ENCODE measurements at regions not wholly inside any gene's neighbourhood (a gene's known extent, or its start where the extent isn't known, plus 50 kb on each side); places are given as distances from the start of the nearest gene placed in this dataset.
A peak's percentile ranks its signal among the peaks of the same experiment; 100 is the strongest.

DNA sequence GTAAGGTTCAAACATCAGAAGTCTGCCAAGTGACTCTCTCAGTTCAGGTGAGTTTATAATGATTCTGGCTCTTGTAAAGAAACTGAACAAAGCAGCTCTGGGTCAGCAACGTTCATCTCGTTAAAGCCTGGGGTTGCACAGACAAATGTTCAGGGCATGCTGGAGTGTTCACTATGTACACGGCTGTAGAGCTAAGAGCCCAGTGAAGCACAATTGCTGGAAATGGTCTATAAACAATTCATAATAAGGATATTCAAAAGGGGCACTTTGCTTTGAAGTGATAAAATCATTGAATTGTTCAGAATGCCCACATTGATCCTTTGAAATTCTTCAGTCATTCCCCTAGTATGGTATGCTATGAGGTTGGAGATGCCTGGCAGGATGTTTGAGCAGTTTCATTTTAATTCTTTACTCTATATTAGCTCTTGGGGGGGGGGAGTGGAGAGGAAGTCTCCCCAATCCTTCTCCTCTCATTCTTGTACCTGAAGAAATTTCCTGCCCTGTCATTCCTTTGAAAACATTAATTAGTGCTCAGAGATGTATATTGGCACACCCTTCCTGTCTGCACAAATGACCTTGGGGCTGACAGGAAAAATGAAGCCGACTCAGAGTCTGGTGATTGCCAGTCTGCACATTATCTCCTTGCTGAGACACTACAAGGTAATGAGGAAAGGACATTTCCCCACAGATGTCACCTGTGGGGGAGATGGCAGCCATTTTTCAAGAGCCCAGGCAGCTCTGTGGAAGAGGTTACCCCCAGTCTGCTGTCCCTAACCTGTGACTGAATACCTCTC lies 145.5 kb downstream of the DLEU7 start:
- H3K27me3 ChIP-seq = no peaks in the 10 kb centered on the region
- no peak for ATAC-seq
- FAIRE-seq = no peak
- no peaks in the 10 kb centered on the region for H3K36me3 ChIP-seq
- 35 to 38% methylated on average over 4 of the region's 4 CpGs for WGBS, 2 donors
- H3K27ac ChIP-seq = no peak overlapping the region
- no peak overlapping the region for H3K4me3 ChIP-seq
- no peaks in the 10 kb centered on the region for H3K9me3 ChIP-seq
- DNase-seq = no peak
- TF ChIP-seq, protein P1, sequence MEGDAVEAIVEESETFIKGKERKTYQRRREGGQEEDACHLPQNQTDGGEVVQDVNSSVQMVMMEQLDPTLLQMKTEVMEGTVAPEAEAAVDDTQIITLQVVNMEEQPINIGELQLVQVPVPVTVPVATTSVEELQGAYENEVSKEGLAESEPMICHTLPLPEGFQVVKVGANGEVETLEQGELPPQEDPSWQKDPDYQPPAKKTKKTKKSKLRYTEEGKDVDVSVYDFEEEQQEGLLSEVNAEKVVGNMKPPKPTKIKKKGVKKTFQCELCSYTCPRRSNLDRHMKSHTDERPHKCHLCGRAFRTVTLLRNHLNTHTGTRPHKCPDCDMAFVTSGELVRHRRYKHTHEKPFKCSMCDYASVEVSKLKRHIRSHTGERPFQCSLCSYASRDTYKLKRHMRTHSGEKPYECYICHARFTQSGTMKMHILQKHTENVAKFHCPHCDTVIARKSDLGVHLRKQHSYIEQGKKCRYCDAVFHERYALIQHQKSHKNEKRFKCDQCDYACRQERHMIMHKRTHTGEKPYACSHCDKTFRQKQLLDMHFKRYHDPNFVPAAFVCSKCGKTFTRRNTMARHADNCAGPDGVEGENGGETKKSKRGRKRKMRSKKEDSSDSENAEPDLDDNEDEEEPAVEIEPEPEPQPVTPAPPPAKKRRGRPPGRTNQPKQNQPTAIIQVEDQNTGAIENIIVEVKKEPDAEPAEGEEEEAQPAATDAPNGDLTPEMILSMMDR (IDR thresholded peaks at IDR 0.05) = no peak
- no peaks in the 10 kb centered on the region for H3K4me1 ChIP-seq
- intact Hi-C loops (cut with DNase I) = no loop called here

DNA sequence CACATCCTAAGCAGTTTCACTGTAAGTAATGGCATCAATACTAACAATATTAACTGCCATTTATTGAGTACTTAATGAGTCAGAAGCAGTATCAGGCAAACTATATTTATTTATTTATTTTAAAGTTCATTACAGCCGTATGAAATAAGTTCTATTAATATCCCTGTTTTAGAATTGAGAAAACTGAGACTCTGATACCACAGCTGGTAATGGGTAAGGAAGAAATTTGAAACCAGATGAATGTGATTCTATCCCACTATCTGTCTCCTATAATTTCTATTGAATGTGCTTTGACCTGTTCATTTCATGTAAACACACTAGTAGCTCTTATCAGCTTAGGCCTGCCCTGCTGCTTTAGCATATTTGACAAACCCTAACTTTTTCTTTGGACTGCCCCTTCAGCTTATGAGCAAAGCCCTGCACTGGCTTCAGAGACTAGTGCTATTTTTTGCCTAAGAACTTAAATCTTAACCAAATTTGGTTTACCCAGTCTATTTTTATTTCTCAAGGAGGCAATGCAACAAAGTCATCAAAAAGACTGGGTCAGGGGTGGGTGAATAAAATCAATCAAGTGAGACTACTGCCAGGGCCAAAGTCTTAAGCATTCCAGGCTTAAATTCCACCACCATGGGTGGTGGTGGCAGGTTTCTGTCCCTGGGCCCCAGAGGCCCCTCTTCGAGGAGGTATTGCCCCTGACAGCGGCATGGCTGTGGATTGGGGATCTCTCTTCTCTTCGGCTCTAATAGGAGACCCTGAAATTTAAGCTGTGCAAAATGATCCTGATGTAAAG lies 143.4 kb downstream of the DLEU7 start:
- FAIRE-seq (no peak), DNase-seq (no peak), ATAC-seq (peak in 3 of 4 donors; percentile 16 to 50 (median 48))
- TF ChIP-seq, protein P1 (IDR thresholded peaks at IDR 0.05) = no peak
- H3K9me3 ChIP-seq = no peaks in the 10 kb centered on the region
- H3K36me3 ChIP-seq = no peaks in the 10 kb centered on the region
- H3K4me1 ChIP-seq = no peaks in the 10 kb centered on the region
- intact Hi-C loops (cut with DNase I) = no loop called here
- H3K4me3 ChIP-seq = no peak overlapping the region
- 66 to 75% methylated on average over 4 of the region's 4 CpGs for WGBS, 2 donors
- no peak overlapping the region for H3K27ac ChIP-seq
- no peaks in the 10 kb centered on the region for H3K27me3 ChIP-seq

DNA sequence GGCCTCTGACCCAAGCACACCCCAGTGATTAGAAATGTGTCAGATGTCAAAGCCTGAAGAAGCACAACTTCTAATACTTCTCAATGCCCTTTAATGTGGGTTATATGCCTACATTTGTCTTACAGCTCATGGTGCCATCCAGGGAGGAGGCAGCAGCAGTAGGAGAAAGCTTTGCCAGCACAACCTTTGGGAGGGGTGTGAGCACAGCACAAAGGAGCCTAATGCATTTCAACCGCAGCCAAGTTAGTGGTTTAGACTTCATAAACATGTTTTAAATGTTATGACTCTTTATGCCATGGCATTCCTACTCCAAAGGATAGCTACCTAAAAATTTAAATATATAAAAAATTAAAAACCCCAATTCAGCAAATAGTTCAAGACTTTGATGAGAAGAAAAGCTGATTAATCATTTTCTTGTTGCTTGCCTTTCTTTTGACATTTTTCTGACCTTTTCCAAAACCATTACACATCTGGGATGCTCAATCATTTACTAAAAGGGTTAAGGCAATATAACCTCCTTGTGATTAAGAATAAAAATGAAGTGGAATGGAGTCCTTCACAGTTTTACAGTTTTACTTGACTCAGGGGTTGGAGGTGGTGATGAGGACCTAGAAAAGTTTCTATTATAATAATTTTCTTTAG lies 142.7 kb downstream of the DLEU7 start:
- no peak for FAIRE-seq
- no peak overlapping the region for H3K27ac ChIP-seq
- TF ChIP-seq, protein P1 (IDR thresholded peaks at IDR 0.05) = no peak

DNA sequence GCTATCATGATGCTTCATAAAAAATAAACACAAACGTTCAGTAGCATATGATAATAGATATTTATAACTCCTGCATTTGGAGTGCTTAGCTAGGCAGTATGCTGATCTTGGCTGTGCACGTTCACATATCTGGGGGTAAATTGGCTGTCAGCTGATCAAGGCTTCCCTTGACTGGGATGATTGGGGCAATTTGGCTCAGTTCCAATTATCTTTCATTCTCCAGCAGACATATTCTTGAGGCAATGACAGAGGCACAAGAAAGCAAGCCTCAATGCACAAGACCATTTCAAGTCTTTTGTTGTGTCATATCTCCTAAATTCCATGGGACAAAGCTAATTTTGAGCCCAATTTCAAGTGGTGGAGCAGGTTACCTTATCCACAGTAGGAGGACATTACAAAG lies 142.0 kb downstream of the DLEU7 start:
- H3K36me3 ChIP-seq = no peaks in the 10 kb centered on the region
- no peak overlapping the region for H3K27ac ChIP-seq
- FAIRE-seq = no peak
- WGBS, 2 donors = 36 to 47% methylated on average over 2 of the region's 2 CpGs
- TF ChIP-seq, protein P1 (IDR thresholded peaks at IDR 0.05) = no peak
- H3K4me3 ChIP-seq = no peak overlapping the region
- H3K4me1 ChIP-seq = no peaks in the 10 kb centered on the region
- no peaks in the 10 kb centered on the region for H3K9me3 ChIP-seq
- ATAC-seq = no peak
- DNase-seq = no peak
- intact Hi-C loops (cut with DNase I) = no loop called here
- H3K27me3 ChIP-seq = no peaks in the 10 kb centered on the region

More for the DNA sequence above, 142.7 kb downstream of the DLEU7 start:
- no peak for DNase-seq
- ATAC-seq = no peak
- H3K27me3 ChIP-seq = no peaks in the 10 kb centered on the region
- WGBS, 2 donors = 92 to 95% methylated on average over 1 of the region's 1 CpG
- no peaks in the 10 kb centered on the region for H3K36me3 ChIP-seq
- H3K4me1 ChIP-seq = no peaks in the 10 kb centered on the region
- no peaks in the 10 kb centered on the region for H3K9me3 ChIP-seq
- no peak overlapping the region for H3K4me3 ChIP-seq
- intact Hi-C loops (cut with DNase I) = no loop called here

Data from pancreas (tissue), 10 donors.